IMR-90 (cell line): ENCODE measurements at regions not wholly inside any gene's neighbourhood (a gene's known extent, or its start where the extent isn't known, plus 50 kb on each side); places are given as distances from the start of the nearest gene placed in this dataset.

Experiments used
- CEBPB ChIP-seq: IDR thresholded peaks from 2 replicates; pipeline ENCODE4 v1.6.1; 2012; ENCODE audit warnings: low read depth, low read length, improper control_type of control experiment
- MXI1 ChIP-seq: IDR thresholded peaks from 2 replicates; pipeline ENCODE4 v1.6.1; 2012; ENCODE audit warnings: low read depth, mild to moderate bottlenecking, low read length, moderate library complexity, borderline replicate concordance
- POLR2A ChIP-seq: IDR thresholded peaks from 2 replicates; pipeline ENCODE4 v1.6.1; 2012; ENCODE audit warnings: mild to moderate bottlenecking, low read depth, low read length
- TF ChIP-seq, protein P1 (sequence below): conservative IDR thresholded peaks from 2 replicates; pipeline ENCODE4 v1.5.1; 2012; ENCODE audit warnings: mild to moderate bottlenecking, low read depth, low read length, improper control_type of control experiment

GRCh38 chr10:44723082-44723481 is 188.1 kb upstream of the TMEM72 start:
- TF ChIP-seq POLR2A, result no peak
- TF ChIP-seq, protein P1, sequence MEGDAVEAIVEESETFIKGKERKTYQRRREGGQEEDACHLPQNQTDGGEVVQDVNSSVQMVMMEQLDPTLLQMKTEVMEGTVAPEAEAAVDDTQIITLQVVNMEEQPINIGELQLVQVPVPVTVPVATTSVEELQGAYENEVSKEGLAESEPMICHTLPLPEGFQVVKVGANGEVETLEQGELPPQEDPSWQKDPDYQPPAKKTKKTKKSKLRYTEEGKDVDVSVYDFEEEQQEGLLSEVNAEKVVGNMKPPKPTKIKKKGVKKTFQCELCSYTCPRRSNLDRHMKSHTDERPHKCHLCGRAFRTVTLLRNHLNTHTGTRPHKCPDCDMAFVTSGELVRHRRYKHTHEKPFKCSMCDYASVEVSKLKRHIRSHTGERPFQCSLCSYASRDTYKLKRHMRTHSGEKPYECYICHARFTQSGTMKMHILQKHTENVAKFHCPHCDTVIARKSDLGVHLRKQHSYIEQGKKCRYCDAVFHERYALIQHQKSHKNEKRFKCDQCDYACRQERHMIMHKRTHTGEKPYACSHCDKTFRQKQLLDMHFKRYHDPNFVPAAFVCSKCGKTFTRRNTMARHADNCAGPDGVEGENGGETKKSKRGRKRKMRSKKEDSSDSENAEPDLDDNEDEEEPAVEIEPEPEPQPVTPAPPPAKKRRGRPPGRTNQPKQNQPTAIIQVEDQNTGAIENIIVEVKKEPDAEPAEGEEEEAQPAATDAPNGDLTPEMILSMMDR, result no peak
- no peak for TF ChIP-seq CEBPB
- no peak for TF ChIP-seq MXI1
